Inferior parietal cortex (tissue), 1 donor: ENCODE measurements at regions not wholly inside any gene's neighbourhood (a gene's known extent, or its start where the extent isn't known, plus 50 kb on each side); places are given as distances from the start of the nearest gene placed in this dataset.
A peak's percentile ranks its signal among the peaks of the same experiment; 100 is the strongest.
"Not testable (repeated sequence)": the region's sequence is repeated elsewhere in the genome, so short reads cannot be mapped to it uniquely, and the experiment has no call there.

Experiments used
- DNase-seq: peaks from one replicate; pipeline ENCODE4 v3.0.0-alpha.2; 2016; ENCODE audit errors: extremely low spot score

DNA sequence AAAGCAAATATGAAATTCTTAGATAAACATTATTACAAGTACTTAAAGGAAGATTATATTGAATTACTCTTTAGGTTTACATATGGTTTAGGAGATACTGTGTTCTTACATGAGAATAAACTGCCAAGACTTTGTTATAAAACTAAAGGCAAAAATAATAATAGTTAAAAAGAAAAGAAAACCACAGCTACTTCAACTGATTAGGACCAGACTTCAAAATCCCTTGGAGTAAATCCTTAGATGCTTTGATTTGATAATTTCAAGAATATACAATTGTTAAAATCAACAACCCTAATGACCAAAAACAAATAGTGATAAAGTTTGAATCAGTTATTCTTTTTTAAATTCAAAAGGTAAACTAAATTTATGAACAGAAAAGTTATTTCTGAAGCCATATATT, 389.6 kb upstream of the COX7C start:
- no peak for DNase-seq

GRCh38 chr5:86232246-86232645, 385.5 kb upstream of the COX7C start:
- DNase-seq: no peak

DNA sequence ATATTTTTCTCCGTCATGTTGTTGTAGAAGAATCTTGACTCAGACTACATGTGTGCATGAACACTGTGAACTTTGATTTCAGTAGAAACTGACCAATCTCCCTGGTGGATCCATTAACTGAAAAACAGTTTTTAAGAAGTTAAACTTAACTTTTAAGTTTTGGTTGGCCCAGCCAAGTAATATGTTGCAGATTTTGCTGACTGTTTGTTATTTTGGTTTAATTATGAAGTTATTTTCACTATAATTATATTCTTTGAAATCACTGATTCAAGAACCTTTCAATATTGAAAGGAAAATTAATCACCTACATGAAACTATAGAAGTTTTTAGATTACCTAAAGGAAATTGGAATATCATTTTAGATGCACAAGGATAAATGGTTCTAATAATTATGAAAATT, 373.6 kb upstream of the COX7C start:
- no peak for DNase-seq

DNA sequence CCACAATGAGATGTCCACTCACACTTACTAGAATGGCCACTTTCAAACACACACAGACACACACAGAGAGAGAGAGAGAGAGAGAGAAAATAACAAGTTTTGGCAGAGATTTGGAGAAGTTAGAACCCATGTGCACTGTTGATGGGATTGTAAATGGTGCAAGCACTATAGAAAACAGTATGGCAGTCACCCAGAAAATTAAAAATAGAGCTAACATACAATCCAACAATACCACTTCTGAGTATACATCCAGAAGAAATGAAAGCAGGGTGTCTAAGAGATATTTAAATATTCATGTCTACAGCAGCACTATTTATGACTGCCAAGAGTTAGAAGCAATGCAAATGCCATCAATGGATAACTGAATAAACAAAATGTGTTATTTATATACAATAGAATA, 359.9 kb upstream of the COX7C start:
- no peak for DNase-seq

DNA sequence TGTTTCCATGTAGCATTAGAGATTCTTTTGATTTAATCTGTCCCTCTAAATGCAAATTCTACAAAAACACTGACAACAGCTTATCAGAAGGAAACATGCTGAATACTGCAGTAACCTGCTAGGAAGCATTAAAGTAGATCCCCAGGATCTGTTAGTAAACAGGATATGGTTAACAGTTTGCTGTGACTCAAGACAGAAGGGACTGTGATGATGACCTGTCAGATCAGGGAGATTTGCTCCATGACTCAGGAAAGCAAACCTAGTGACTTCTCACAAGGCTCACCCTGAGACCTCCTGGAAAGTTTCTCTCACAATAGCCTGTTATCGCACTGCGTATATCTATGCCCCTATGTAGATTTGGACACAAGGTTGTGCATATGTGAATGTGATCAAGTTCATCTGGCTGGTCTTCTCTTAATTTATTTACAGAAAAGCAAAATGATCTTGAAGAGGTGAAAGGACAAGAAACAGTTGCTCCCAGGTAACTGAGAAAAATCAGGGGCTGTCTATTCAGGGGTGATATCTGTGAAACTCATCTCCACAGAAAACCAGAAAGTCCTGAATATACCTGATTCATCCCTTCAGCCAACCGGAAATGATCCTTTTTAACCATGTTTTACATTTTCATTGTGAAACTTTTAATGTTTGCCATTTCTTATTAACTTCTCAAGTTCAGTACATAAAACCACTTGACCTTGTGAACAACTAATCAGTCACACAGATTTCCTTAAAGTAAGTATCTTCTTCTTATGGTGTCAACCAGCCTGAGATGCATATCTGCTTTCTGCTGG, 333.1 kb upstream of the COX7C start:
- DNase-seq: not testable (repeated sequence)

- not testable (repeated sequence) for DNase-seq
Measured at GRCh38 chr5:86287437-86287836, 330.3 kb upstream of the COX7C start.

DNA sequence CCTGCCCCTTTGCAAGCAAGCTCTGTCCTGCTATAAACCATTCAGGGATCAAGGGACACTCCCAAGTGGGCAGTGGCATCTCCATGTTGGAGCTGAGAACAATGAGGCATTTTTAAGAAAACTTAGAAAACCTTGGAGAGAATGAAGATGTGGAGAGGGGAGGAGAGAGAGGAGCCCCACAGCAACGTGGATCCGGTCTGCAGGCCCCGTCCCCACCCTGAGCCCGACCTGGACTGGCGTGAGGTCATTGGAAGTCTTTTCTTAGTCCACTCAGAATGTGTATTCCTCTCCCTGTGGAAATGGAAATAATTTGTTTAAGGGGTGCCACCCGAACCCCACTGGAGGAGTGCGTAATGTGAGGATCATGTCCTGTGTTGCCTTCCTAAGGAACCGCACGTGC, 328.0 kb upstream of the COX7C start:
- DNase-seq: not testable (repeated sequence)

GRCh38 chr5:86292811-86293210, 324.9 kb upstream of the COX7C start:
- DNase-seq: not testable (repeated sequence)

GRCh38 chr5:86302643-86303042, 315.1 kb upstream of the COX7C start:
- DNase-seq: not testable (repeated sequence)

DNA sequence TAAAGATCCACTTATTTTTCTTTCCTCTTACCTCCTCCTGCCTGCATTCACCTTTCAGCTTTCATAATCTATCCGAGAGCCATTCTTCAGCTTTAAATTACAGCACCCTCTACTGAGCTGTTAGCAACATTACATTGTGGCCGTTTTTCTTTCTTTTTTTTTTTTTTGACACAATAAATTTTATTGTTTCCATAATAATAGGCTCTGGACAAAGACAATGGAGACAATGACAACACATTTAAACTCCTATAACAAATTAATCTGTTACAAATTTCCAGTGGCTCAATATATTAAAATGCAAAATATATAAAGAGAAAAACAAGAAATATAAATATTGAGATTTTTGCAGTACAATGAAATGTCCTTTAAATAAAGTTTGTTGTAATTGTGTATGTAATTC, 312.7 kb upstream of the COX7C start:
- peak; percentile 58 for DNase-seq

DNA sequence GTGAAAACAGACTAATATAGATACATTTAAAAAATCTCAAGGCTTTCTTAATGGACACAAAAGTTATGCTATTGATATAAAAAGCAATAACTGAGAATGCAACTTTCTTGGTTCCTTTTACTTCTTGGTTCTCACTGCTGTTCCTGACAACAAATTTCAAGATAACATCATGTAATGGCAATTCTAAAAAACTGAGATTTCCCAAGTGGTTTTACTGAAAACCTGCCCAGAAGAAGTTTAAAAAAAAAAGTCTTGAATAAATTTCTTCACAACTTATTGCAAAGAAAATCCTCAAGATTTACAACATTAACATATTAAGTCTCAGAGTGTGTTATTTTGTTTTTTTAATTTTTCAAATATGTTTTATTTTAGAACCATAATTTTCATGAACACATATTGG, 302.8 kb upstream of the COX7C start:
- DNase-seq: no peak

- no peak for DNase-seq
Measured at GRCh38 chr5:86320266-86320665, 297.5 kb upstream of the COX7C start.

DNA sequence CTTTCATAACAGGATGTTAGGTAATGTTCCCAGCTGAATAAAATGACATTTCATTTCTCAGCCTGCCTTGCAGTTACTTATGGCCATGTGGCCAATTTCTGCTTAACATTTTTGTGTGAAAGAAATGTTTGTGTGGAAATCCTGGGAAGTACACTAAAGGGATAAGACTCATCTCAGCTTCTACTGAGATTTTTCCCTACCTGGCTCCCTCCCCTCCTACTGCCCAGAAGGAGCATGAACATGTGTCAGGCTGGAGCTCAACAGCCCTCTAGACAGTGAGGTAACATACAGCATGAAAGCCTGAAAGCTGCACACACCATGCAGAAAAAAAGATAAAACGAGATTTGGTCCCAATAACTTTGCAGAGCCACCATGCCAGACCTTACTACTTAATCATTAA, 288.4 kb upstream of the COX7C start:
- DNase-seq: no peak

GRCh38 chr5:86330736-86331135, 287.0 kb upstream of the COX7C start:
- DNase-seq: no peak

DNA sequence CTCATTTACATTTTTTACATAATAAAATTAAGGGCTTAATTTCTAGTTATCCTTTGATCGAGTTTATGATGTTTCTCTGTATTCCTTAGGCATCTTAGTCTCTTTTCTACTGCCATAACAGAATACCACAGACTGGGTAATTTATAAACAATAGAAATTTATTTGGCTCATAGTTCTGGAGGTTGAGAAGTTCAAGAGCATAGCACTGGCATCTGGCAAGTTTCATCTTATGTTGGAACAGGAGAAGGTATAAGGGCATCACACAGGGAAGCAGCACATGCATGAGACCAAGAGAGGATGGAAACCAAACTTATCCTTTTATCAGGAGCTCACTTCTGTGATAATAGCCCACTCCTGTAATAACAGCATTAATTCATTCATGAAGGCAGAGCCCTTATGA, 284.9 kb upstream of the COX7C start:
- DNase-seq: no peak

DNA sequence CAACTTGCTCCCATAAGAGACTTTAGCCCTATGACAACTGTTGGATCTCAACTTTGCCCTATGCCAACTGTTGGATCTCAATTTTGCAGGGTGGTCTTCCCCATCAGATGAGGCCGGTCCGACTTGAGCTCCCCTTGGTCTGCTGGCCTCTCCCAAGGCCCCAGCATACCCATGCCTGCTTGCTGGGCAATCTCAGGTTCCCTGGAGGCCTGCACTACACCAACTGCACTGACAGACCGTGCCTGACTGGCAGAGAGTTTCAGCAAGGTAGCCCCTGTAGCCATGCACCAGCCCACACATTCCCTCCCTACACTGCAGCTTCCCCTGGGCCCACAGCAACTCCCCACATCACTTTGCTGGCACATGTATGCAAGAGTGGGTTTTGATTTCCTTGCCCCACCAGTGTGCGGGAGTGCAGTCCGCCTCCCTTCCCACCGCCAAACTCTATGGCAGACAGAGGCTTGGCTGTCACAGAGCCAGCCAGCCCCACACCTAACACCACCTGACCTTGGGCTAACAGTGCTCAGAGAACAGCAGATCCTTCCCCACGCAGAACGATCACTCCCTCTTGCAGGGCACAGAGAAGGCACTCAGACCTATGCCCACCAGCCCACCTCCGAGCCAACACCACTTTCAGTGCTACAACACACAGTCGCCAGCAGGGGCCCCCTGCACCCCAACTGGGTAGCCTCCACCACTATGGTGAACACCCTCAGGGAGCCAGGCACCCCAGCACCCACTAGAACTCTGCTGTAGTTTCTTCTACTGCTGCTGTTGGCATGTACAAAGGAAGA, 279.9 kb upstream of the COX7C start:
- DNase-seq: no peak

GRCh38 chr5:86354664-86355063, 263.1 kb upstream of the COX7C start:
- no peak for DNase-seq

GRCh38 chr5:86360801-86361200, 256.9 kb upstream of the COX7C start:
- no peak for DNase-seq

- DNase-seq: no peak
Measured at GRCh38 chr5:86371061-86371460, 246.7 kb upstream of the COX7C start.

- DNase-seq: no peak
Measured at GRCh38 chr5:86374611-86375010, 243.1 kb upstream of the COX7C start.

DNA sequence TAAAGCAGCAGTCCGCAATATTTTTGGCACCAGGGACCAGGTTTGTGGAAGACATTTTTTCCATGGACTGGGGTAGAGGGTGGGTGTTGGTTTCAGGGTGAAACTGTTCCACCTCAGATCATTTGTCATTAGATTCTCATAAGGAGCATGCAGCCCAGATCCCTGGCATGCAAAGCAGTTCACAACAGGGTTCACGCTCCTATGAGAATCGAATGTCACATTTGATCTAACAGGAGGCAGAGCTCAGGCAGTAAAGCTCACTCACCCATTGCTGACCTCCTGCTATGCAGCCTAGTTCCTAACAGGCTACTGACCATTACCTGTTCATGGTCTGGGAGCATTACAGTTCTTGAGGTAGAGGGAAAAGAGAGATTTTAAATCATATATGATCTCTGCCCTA, 241.5 kb upstream of the COX7C start:
- no peak for DNase-seq

GRCh38 chr5:86403190-86403589, 214.6 kb upstream of the COX7C start:
- DNase-seq: no peak

- no peak for DNase-seq
Measured at GRCh38 chr5:86404256-86404655, 213.5 kb upstream of the COX7C start.
